ENCODE measurements at regions not wholly inside any gene's neighbourhood (a gene's known extent, or its start where the extent isn't known, plus 50 kb on each side); places are given as distances from the start of the nearest gene placed in this dataset.
"Not testable (repeated sequence)": the region's sequence is repeated elsewhere in the genome, so short reads cannot be mapped to it uniquely, and the experiment has no call there.

DNA sequence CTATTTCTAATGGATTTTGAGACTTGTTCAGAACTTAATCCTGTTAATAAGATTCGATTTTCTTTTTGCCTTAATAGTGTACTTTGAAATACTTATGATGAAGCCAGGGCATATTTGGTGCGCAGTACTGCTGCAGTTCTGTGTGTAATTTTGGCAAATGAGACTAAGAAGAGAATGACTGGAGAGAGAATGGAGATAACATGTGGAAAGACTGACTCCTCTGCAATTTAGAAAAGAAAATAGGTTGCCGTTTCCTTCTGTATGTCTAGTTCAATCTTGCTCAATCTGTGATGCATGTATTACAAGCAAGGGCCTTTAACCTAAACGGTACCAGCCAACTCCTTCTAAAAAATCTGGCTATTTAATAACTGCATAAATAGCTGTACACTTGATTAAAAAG is 285.1 kb upstream of the CDH11 start:
- ChIA-PET POLR2A (no interaction called here), CTCF (no interaction called here)

DNA sequence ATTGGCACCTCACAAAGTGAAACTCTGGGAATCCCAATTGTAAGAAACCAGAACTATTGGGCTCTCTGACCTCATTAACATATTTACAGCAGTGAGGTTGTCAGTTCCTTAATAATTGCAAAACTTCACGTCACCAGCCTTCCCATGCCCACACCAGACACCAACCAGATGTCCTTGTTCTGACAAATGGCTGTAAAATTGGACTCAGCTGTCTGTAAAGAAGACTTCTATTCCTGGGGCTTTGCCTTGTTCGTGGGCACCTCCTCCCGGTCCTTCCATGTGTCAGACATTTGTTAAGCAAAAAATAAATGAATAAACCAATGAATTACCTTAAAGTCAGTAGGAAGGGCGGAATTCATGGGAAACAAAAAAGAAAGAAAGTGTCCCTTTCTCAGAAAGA is 284.3 kb upstream of the CDH11 start:
- ChIA-PET POLR2A (no interaction called here), CTCF (no interaction called here)

DNA sequence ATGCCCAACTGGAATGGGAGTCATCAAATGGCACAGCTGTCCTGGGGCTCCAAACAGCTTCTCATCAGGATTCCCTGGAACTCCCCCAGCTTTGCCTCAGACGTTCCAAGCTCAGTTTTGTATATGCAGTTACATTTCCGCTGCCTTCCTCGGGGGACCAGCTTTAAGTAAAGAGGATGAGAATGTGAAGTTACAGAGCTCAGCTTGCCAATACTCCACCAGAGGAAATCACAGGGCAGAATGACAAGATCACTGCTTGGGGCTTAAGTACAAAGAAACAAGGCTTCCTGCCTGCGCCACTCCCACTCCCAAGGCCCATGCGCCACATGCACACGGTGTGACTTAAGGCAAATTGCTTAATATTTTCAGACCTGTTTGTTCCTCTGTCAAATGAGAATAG is 272.4 kb upstream of the CDH11 start:
- ChIA-PET POLR2A (no interaction called here), CTCF (no interaction called here)

- CTCF ChIA-PET: no interaction called here
- POLR2A ChIA-PET: no interaction called here
Measured at GRCh38 chr16:65392806-65393565, 271.1 kb upstream of the CDH11 start.

- ChIA-PET CTCF (no interaction called here), POLR2A (no interaction called here)
Measured at GRCh38 chr16:65388592-65388991, 266.7 kb upstream of the CDH11 start.

- POLR2A ChIA-PET: no interaction called here
- CTCF ChIA-PET: no interaction called here
Measured at GRCh38 chr16:65386672-65387071, 264.8 kb upstream of the CDH11 start.

- POLR2A ChIA-PET: no interaction called here
Measured at GRCh38 chr16:65384441-65384840, 262.6 kb upstream of the CDH11 start.

DNA sequence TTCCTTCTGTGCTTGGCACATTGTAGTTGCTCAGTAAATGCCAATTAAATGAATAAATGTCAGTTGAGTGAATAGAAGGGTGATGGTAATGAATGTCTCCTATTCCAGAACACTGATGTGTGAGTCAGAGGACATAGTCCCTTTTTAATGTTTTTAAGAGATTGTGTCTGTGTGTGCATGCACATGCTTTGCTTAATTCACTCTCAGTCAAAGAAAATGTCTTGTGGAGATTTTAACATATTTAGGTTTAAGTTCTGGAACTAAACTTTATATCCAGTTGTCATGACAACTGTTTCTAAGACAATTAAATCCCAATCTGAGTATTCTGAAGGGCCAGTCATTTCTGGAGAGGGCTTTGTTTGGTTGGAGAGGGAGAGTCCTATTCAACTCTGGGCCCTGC is 255.3 kb upstream of the CDH11 start:
- ChIA-PET CTCF (no interaction called here), POLR2A (no interaction called here)

More at GRCh38 chr16:65384441-65384840, 262.6 kb upstream of the CDH11 start:
- CTCF ChIA-PET: no interaction called here

DNA sequence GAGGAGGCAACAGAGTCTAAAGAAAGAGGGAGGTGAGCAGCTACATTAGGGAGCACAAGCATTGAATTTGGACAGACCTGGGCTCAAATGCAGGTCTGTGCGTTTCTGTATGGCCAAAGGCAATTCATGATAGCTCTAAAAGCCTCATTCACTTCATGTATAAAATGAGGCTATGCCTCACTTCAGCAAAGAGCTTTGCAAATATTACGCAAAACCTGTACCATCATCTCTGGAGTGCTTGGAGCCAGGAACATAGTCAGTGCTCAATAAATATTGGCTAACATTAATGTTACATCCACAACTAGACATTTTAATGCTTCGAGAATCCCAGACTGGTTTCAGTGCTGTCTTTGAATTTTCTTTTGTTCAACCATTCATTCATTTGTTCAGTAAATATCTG is 254.7 kb upstream of the CDH11 start:
- POLR2A ChIA-PET: no interaction called here
- CTCF ChIA-PET: no interaction called here

DNA sequence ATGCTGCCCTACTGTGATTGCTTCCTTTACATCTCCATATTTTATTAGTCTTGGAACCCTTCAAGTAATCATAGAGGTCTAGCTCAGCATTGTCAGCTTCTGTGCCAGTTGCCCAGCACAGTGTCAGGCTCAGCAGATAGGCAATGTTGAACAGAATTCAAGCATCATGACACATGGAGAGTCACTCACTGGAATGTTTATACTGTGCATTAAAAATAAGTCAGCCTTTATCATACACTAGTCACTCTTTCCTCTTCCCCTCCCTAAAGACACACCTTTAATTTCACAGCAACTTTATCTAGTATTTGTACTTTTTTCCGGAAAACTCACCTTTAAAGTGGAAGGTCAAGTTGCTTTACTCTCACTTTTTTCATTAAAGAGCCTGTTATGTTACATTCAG is 253.8 kb upstream of the CDH11 start:
- ChIA-PET CTCF (no interaction called here), POLR2A (no interaction called here)

- POLR2A ChIA-PET: no interaction called here
- CTCF ChIA-PET: no interaction called here
Measured at GRCh38 chr16:65373097-65373496, 251.2 kb upstream of the CDH11 start.

GRCh38 chr16:65372171-65372570 is 250.3 kb upstream of the CDH11 start:
- ChIA-PET POLR2A (no interaction called here), CTCF (no interaction called here)

- POLR2A ChIA-PET: no interaction called here
- CTCF ChIA-PET: no interaction called here
Measured at GRCh38 chr16:65365732-65366715, 244.2 kb upstream of the CDH11 start.

DNA sequence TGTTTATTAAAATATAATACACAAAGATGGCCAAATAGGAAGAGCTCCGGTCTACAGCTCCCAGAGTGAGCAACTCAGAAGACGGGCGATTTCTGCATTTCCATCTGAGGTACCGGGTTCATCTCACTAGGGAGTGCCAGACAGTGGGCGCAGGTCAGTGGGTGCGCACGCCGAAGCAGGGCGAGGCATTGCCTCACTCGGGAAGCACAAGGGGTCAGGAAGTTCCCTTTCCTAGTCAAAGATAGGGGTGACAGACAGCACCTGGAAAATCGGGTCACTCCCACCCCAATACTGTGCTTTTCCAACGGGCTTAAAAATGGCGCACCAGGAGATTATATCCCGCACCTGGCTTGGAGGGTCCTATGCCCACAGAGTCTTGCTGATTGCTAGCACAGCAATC is 234.9 kb upstream of the CDH11 start:
- POLR2A ChIA-PET, CTCF ChIA-PET: not testable (repeated sequence)

GRCh38 chr16:65355706-65356105 is 233.8 kb upstream of the CDH11 start:
- ChIA-PET CTCF (no interaction called here), POLR2A (no interaction called here)

- ChIA-PET CTCF (no interaction called here), POLR2A (no interaction called here)
Measured at GRCh38 chr16:65353183-65353582, 231.3 kb upstream of the CDH11 start.

DNA sequence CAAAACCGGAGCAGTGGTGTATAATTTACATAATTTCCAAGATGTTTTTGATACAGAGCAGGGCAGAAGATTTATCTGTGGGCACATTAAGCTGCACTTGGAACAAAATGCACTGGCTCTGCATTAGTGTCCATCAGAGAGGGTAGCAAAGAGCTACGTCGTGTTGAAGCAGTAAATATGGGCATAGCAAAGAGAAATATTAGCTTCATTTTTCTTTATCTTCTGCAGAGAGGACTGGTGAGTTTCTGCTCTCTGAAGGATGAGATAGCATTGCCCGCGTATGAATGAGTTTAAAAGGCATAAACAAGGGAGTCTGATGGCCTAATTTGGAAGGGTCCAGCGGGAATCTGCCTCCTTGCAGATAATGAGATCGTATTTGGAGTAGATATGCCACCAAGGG is 227.8 kb upstream of the CDH11 start:
- ChIA-PET CTCF (no interaction called here), POLR2A (no interaction called here)

GRCh38 chr16:65343556-65343955 is 221.7 kb upstream of the CDH11 start:
- ChIA-PET CTCF (no interaction called here), POLR2A (no interaction called here)

GRCh38 chr16:65342231-65342866 is 220.5 kb upstream of the CDH11 start:
- POLR2A ChIA-PET: no interaction called here
- CTCF ChIA-PET: no interaction called here

GRCh38 chr16:65339062-65339461 is 217.2 kb upstream of the CDH11 start:
- POLR2A ChIA-PET: interaction anchor here (0.7 kb wide), 1 partner anchor 144 kb away, joined by 3 read pairs; no protein-coding TSS in a partner anchor
- CTCF ChIA-PET: no interaction called here

DNA sequence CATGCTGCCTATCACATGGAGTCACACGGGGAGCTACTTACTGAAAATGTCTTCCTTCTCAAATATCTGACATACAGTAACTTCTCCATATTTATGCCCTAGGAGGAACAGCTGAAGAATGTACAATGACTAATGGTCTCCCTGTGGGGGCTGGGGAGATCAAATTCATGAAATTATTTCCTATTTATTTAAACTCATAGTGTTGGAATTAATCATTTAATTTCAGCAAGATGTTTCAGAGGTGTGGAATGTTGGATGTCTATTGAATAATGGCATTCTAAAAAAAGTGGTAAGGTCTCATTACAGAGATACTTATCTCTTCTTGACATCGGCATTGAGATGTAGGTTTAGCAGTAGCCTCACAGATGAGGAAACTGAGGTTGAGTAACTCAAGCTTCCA is 214.3 kb upstream of the CDH11 start:
- POLR2A ChIA-PET: no interaction called here
- CTCF ChIA-PET: no interaction called here
